H1 (cell line): ENCODE measurements at regions not wholly inside any gene's neighbourhood (a gene's known extent, or its start where the extent isn't known, plus 50 kb on each side); places are given as distances from the start of the nearest gene placed in this dataset.

ENCODE experiments used
- POLR2A ChIP-seq, 2 experiments: IDR thresholded peaks; 1 replicate in 1 of 2; 2 replicates in 1 of 2; pipeline ENCODE4 v1.6.1; 2011; ENCODE audit warnings: low read depth in 2 of 2, low read length in 2 of 2, mild to moderate bottlenecking in 2 of 2; ENCODE audit errors: control extremely low read depth in 1 of 2
- TF ChIP-seq, protein P1 (sequence below): fragments of 300-600 bp; sonication (generic); IDR thresholded peaks from 2 replicates; pipeline ENCODE4 v1.7.1; 2012; ENCODE audit warnings: low read length, moderate library complexity, mild to moderate bottlenecking, inconsistent platforms; ENCODE audit not compliant: insufficient replicate concordance

DNA sequence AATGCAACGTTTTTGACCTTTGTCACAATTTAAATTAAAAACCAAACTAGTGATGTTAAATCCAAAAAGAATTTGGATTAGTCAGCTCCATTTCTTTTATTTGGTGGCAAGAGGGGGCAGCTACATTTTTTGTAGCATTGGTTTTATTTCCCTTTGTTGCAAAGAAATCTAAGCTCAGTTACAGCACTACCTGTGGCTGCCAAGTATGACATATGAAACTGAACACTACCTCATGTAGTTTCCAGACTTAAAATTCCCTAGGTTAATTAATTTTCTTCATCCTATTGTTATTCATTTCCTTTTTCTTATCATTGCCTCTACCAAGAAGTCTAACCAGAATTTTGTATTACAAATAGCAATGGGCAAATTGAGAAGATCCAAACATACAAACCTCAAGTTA, 393.5 kb downstream of the BRINP1 start (continued):
- TF ChIP-seq, protein P1, sequence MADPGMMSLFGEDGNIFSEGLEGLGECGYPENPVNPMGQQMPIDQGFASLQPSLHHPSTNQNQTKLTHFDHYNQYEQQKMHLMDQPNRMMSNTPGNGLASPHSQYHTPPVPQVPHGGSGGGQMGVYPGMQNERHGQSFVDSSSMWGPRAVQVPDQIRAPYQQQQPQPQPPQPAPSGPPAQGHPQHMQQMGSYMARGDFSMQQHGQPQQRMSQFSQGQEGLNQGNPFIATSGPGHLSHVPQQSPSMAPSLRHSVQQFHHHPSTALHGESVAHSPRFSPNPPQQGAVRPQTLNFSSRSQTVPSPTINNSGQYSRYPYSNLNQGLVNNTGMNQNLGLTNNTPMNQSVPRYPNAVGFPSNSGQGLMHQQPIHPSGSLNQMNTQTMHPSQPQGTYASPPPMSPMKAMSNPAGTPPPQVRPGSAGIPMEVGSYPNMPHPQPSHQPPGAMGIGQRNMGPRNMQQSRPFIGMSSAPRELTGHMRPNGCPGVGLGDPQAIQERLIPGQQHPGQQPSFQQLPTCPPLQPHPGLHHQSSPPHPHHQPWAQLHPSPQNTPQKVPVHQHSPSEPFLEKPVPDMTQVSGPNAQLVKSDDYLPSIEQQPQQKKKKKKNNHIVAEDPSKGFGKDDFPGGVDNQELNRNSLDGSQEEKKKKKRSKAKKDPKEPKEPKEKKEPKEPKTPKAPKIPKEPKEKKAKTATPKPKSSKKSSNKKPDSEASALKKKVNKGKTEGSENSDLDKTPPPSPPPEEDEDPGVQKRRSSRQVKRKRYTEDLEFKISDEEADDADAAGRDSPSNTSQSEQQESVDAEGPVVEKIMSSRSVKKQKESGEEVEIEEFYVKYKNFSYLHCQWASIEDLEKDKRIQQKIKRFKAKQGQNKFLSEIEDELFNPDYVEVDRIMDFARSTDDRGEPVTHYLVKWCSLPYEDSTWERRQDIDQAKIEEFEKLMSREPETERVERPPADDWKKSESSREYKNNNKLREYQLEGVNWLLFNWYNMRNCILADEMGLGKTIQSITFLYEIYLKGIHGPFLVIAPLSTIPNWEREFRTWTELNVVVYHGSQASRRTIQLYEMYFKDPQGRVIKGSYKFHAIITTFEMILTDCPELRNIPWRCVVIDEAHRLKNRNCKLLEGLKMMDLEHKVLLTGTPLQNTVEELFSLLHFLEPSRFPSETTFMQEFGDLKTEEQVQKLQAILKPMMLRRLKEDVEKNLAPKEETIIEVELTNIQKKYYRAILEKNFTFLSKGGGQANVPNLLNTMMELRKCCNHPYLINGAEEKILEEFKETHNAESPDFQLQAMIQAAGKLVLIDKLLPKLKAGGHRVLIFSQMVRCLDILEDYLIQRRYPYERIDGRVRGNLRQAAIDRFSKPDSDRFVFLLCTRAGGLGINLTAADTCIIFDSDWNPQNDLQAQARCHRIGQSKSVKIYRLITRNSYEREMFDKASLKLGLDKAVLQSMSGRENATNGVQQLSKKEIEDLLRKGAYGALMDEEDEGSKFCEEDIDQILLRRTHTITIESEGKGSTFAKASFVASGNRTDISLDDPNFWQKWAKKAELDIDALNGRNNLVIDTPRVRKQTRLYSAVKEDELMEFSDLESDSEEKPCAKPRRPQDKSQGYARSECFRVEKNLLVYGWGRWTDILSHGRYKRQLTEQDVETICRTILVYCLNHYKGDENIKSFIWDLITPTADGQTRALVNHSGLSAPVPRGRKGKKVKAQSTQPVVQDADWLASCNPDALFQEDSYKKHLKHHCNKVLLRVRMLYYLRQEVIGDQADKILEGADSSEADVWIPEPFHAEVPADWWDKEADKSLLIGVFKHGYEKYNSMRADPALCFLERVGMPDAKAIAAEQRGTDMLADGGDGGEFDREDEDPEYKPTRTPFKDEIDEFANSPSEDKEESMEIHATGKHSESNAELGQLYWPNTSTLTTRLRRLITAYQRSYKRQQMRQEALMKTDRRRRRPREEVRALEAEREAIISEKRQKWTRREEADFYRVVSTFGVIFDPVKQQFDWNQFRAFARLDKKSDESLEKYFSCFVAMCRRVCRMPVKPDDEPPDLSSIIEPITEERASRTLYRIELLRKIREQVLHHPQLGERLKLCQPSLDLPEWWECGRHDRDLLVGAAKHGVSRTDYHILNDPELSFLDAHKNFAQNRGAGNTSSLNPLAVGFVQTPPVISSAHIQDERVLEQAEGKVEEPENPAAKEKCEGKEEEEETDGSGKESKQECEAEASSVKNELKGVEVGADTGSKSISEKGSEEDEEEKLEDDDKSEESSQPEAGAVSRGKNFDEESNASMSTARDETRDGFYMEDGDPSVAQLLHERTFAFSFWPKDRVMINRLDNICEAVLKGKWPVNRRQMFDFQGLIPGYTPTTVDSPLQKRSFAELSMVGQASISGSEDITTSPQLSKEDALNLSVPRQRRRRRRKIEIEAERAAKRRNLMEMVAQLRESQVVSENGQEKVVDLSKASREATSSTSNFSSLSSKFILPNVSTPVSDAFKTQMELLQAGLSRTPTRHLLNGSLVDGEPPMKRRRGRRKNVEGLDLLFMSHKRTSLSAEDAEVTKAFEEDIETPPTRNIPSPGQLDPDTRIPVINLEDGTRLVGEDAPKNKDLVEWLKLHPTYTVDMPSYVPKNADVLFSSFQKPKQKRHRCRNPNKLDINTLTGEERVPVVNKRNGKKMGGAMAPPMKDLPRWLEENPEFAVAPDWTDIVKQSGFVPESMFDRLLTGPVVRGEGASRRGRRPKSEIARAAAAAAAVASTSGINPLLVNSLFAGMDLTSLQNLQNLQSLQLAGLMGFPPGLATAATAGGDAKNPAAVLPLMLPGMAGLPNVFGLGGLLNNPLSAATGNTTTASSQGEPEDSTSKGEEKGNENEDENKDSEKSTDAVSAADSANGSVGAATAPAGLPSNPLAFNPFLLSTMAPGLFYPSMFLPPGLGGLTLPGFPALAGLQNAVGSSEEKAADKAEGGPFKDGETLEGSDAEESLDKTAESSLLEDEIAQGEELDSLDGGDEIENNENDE: no peak
- no peak for TF ChIP-seq POLR2A (IDR thresholded peaks at IDR 0.05; ENCODE audit: control extremely low read depth in 1 of 2, low read depth in 2 of 2, low read length in 2 of 2)
- TF ChIP-seq, all 59 proteins: peak for 0
